ENCODE measurements at regions not wholly inside any gene's neighbourhood (a gene's known extent, or its start where the extent isn't known, plus 50 kb on each side); places are given as distances from the start of the nearest gene placed in this dataset.

GRCh38 chr2:7953195-7953594 is 728.7 kb upstream of the ID2 start:
- CTCF ChIA-PET = interaction anchor here (0.6 kb wide), 1 partner anchor 171 kb away, joined by 3 read pairs; no protein-coding TSS in a partner anchor
- no peak; a peak in 1 of 6 replicates for ATAC-seq

GRCh38 chr2:7954234-7954633 is 727.6 kb upstream of the ID2 start:
- FAIRE-seq (no peak), ATAC-seq (no peak), DNase-seq (ENCODE audit: low read depth in 1 of 2, low spot score in 1 of 2) (no peak)
- ChIA-PET POLR2A (no interaction called here), CTCF (no interaction called here)
- H3K4me3 ChIP-seq = no peak overlapping the region
- TF ChIP-seq HES2 (IDR thresholded peaks at IDR 0.05) (no peak), HEYL (CRISPR knock-in tag; IDR thresholded peaks at IDR 0.05) (no peak), KDM1A (IDR thresholded peaks at IDR 0.05; ENCODE audit: low read depth) (no peak), RCOR1 (IDR thresholded peaks at IDR 0.05; ENCODE audit: low read depth, low read length) (no peak), POLR2AphosphoS2 (conservative IDR thresholded peaks at IDR 0.05; ENCODE audit: low read length) (no peak), E2F6 (IDR thresholded peaks at IDR 0.05; ENCODE audit: borderline replicate concordance, low read depth) (no peak), FOSB (CRISPR knock-in tag; IDR thresholded peaks at IDR 0.05) (no peak), HMGXB4 (CRISPR knock-in tag; IDR thresholded peaks at IDR 0.05; ENCODE audit: borderline replicate concordance) (no peak), PHF8 (IDR thresholded peaks at IDR 0.05; ENCODE audit: borderline replicate concordance, low read depth) (no peak)
- TF ChIP-seq, protein P1, sequence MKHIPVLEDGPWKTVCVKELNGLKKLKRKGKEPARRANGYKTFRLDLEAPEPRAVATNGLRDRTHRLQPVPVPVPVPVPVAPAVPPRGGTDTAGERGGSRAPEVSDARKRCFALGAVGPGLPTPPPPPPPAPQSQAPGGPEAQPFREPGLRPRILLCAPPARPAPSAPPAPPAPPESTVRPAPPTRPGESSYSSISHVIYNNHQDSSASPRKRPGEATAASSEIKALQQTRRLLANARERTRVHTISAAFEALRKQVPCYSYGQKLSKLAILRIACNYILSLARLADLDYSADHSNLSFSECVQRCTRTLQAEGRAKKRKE (CRISPR knock-in tag; IDR thresholded peaks at IDR 0.05; ENCODE audit: low read depth) = no peak
- TF ChIP-seq, protein P2, sequence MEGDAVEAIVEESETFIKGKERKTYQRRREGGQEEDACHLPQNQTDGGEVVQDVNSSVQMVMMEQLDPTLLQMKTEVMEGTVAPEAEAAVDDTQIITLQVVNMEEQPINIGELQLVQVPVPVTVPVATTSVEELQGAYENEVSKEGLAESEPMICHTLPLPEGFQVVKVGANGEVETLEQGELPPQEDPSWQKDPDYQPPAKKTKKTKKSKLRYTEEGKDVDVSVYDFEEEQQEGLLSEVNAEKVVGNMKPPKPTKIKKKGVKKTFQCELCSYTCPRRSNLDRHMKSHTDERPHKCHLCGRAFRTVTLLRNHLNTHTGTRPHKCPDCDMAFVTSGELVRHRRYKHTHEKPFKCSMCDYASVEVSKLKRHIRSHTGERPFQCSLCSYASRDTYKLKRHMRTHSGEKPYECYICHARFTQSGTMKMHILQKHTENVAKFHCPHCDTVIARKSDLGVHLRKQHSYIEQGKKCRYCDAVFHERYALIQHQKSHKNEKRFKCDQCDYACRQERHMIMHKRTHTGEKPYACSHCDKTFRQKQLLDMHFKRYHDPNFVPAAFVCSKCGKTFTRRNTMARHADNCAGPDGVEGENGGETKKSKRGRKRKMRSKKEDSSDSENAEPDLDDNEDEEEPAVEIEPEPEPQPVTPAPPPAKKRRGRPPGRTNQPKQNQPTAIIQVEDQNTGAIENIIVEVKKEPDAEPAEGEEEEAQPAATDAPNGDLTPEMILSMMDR (IDR thresholded peaks at IDR 0.05) = no peak
- TF ChIP-seq, protein P3, sequence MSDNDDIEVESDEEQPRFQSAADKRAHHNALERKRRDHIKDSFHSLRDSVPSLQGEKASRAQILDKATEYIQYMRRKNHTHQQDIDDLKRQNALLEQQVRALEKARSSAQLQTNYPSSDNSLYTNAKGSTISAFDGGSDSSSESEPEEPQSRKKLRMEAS (IDR thresholded peaks at IDR 0.05) = no peak
- WGBS (ENCODE audit: missing lambda C conversion rate) = 50% methylated on average over 4 of the region's 4 CpGs
- no peaks in the 10 kb centered on the region for H3K4me1 ChIP-seq
- H3K27ac ChIP-seq = no peak overlapping the region
- H3K9me3 ChIP-seq = no peaks in the 10 kb centered on the region
- H3K4me2 ChIP-seq = no peak overlapping the region

More at GRCh38 chr2:7953195-7953594, 728.7 kb upstream of the ID2 start:
- 46% methylated on average over 6 of the region's 6 CpGs for whole genome bisulfite sequencing (ENCODE audit: missing lambda C conversion rate)
- no peak for FAIRE-seq
- Histone ChIP-seq H3K27ac (no peak overlapping the region), H3K4me2 (no peak overlapping the region), H3K4me3 (no peak overlapping the region), H3K9me3 (no peaks in the 10 kb centered on the region), H3K4me1 (no peaks in the 10 kb centered on the region)
- no peak for DNase-seq (ENCODE audit: low read depth in 1 of 2, low spot score in 1 of 2)
- no peak for TF ChIP-seq NR3C1 (IDR thresholded peaks at IDR 0.05)
- TF ChIP-seq RARB (CRISPR knock-in tag; IDR thresholded peaks at IDR 0.05) = no peak
- TF ChIP-seq SMC3 (IDR thresholded peaks at IDR 0.05) = no peak
- no peak for TF ChIP-seq EP300 (IDR thresholded peaks at IDR 0.05)
- TF ChIP-seq NPAS2 (CRISPR knock-in tag; IDR thresholded peaks at IDR 0.05; ENCODE audit: borderline replicate concordance) = no peak
- TF ChIP-seq ZFP36 (IDR thresholded peaks at IDR 0.05; ENCODE audit: borderline replicate concordance, partially characterized antibody) = no peak
- no peak for TF ChIP-seq PBX3 (IDR thresholded peaks at IDR 0.05)
- no peak for TF ChIP-seq JUN (IDR thresholded peaks at IDR 0.05)
- TF ChIP-seq HOXA7 (CRISPR knock-in tag; IDR thresholded peaks at IDR 0.05) = no peak
- TF ChIP-seq NFE2L2 (conservative IDR thresholded peaks at IDR 0.05; ENCODE audit: low read length) = no peak
- POLR2A ChIA-PET = no interaction called here
